ENCODE measurements at regions not wholly inside any gene's neighbourhood (a gene's known extent, or its start where the extent isn't known, plus 50 kb on each side); places are given as distances from the start of the nearest gene placed in this dataset.

GRCh38 chr1:34405266-34405959 lies 228.7 kb downstream of the C1orf94 start:
- Mint-ChIP-seq H3K27ac (no peak overlapping the region), H3K27me3 (ENCODE audit: low read depth in 3 of 3) (peaks cover 0 to 5% (median 4%) of the 10 kb centered on the region in 3 donors), H3K4me1 (no peaks in the 10 kb centered on the region), H3K9me3 (peaks cover 0 to 7% (median 2%) of the 10 kb centered on the region in 7 donors), H3K36me3 (no peaks in the 10 kb centered on the region), H3K4me3 (no peak overlapping the region)
- intact Hi-C loops (cut with micrococcal nuclease), result no loop called here
- Histone ChIP-seq H4K20me1 (ENCODE audit: insufficient read depth, low read length) (no peaks in the 10 kb centered on the region), H2AFZ (ENCODE audit: insufficient read depth, low read depth, low read length, poor library complexity, severe bottlenecking) (no peak overlapping the region), H3K36me3 (replicated peaks in 1 of 2; ENCODE audit: control insufficient read depth in 1 of 2, insufficient read depth in 2 of 2, low read length in 2 of 2) (no peaks in the 10 kb centered on the region), H3K9ac (ENCODE audit: insufficient read depth, low read length, poor library complexity, severe bottlenecking) (no peak overlapping the region), H3K27ac (ENCODE audit: low read depth in 1 of 2, low read length in 2 of 2) (no peak overlapping the region), H3K79me2 (ENCODE audit: insufficient read depth, low read length) (no peaks in the 10 kb centered on the region), H3K4me1 (ENCODE audit: control insufficient read depth in 1 of 2, insufficient read depth in 2 of 2, low read length in 2 of 2) (no peaks in the 10 kb centered on the region), H3K9me3 (replicated peaks in 1 of 2; ENCODE audit: control insufficient read depth in 1 of 2, insufficient read depth in 1 of 2, low read length in 2 of 2) (no peaks in the 10 kb centered on the region), H3K27me3 (ENCODE audit: control insufficient read depth in 2 of 2, insufficient read depth in 2 of 2, low read length in 2 of 2) (no peaks in the 10 kb centered on the region), H3K4me3 (replicated peaks in 1 of 3; ENCODE audit: low read depth in 2 of 3, low read length in 3 of 3) (no peak overlapping the region), H3K4me2 (replicated peaks; ENCODE audit: extremely low read depth, low read length, poor library complexity, severe bottlenecking) (no peak overlapping the region)
- DNase-seq, result no peak
- no peak for TF ChIP-seq CTCF (IDR thresholded peaks at IDR 0.05)
- WGBS (ENCODE audit: insufficient coverage), result no CpG with 5 or more reads among the region's 2 CpGs

GRCh38 chr1:34406377-34406776 lies 229.7 kb downstream of the C1orf94 start:
- no peak for TF ChIP-seq CTCF (IDR thresholded peaks at IDR 0.05)
- H3K4me1 ChIP-seq (ENCODE audit: control insufficient read depth in 1 of 2, insufficient read depth in 2 of 2, low read length in 2 of 2), result no peaks in the 10 kb centered on the region
- H3K4me3 ChIP-seq (replicated peaks in 1 of 3; ENCODE audit: low read depth in 2 of 3, low read length in 3 of 3), result no peak overlapping the region
- peaks cover 3 to 7% (median 4%) of the 10 kb centered on the region in 3 donors for H3K27me3 Mint-ChIP-seq (ENCODE audit: low read depth in 3 of 3)
- DNase-seq, result no peak
- no peak overlapping the region for H3K27ac Mint-ChIP-seq
- 29% methylated on average over 1 of the region's 5 CpGs for WGBS (ENCODE audit: insufficient coverage)
- H4K20me1 ChIP-seq (ENCODE audit: insufficient read depth, low read length), result no peaks in the 10 kb centered on the region
- no peaks in the 10 kb centered on the region for H3K36me3 ChIP-seq (replicated peaks in 1 of 2; ENCODE audit: control insufficient read depth in 1 of 2, insufficient read depth in 2 of 2, low read length in 2 of 2)
- H3K9me3 ChIP-seq (replicated peaks in 1 of 2; ENCODE audit: control insufficient read depth in 1 of 2, insufficient read depth in 1 of 2, low read length in 2 of 2), result no peaks in the 10 kb centered on the region
- H3K9me3 Mint-ChIP-seq, result peaks cover 0 to 7% (median 2%) of the 10 kb centered on the region in 7 donors
- H3K4me2 ChIP-seq (replicated peaks; ENCODE audit: extremely low read depth, low read length, poor library complexity, severe bottlenecking), result no peak overlapping the region
- no peak overlapping the region for H3K4me3 Mint-ChIP-seq
- no peaks in the 10 kb centered on the region for H3K4me1 Mint-ChIP-seq
- H3K27me3 ChIP-seq (ENCODE audit: control insufficient read depth in 2 of 2, insufficient read depth in 2 of 2, low read length in 2 of 2), result no peaks in the 10 kb centered on the region
- no peak overlapping the region for H3K27ac ChIP-seq (ENCODE audit: low read depth in 1 of 2, low read length in 2 of 2)
- H3K79me2 ChIP-seq (ENCODE audit: insufficient read depth, low read length), result no peaks in the 10 kb centered on the region
- H2AFZ ChIP-seq (ENCODE audit: insufficient read depth, low read depth, low read length, poor library complexity, severe bottlenecking), result no peak overlapping the region
- intact Hi-C loops (cut with micrococcal nuclease), result no loop called here
- no peaks in the 10 kb centered on the region for H3K36me3 Mint-ChIP-seq
- no peak overlapping the region for H3K9ac ChIP-seq (ENCODE audit: insufficient read depth, low read length, poor library complexity, severe bottlenecking)
